Stimulated activated CD8-positive, alpha-beta memory T cell treated with anti-CD3 and anti-CD28 coated beads, Interleukin-2, amount 100 ng/mL, for 48 hours (primary cell): ENCODE measurements at regions not wholly inside any gene's neighbourhood (a gene's known extent, or its start where the extent isn't known, plus 50 kb on each side); places are given as distances from the start of the nearest gene placed in this dataset.

Experiments used
- DNase-seq, 2 donors: peaks; one replicate each; pipeline ENCODE4 v3.0.0-alpha.2; 2020; ENCODE audit warnings: low read depth in 2 of 2

- DNase-seq = no peak
These were observed 63.8 kb upstream of the IL1R1 start for GRCh38 chr2:102078773-102079172.

- DNase-seq = no peak
These were observed 61.9 kb upstream of the IL1R1 start for GRCh38 chr2:102080451-102081242.

GRCh38 chr2:102081243-102081522 is 61.4 kb upstream of the IL1R1 start:
- DNase-seq = no peak

GRCh38 chr2:102081606-102082005 is 60.9 kb upstream of the IL1R1 start:
- DNase-seq = no peak

GRCh38 chr2:102082571-102083392 is 59.8 kb upstream of the IL1R1 start:
- DNase-seq = peak in 1 of 2 donors; percentile 32

- no peak for DNase-seq
These were observed 59.2 kb upstream of the IL1R1 start for GRCh38 chr2:102083393-102083703.

GRCh38 chr2:102084651-102085050 is 57.9 kb upstream of the IL1R1 start:
- DNase-seq = no peak

- no peak for DNase-seq
These were observed 57.3 kb upstream of the IL1R1 start for GRCh38 chr2:102085238-102085637.

GRCh38 chr2:102086150-102086872 is 56.2 kb upstream of the IL1R1 start:
- DNase-seq = no peak

GRCh38 chr2:102091121-102091520 is 51.4 kb upstream of the IL1R1 start:
- DNase-seq = no peak

- no peak for DNase-seq
These were observed 50.6 kb upstream of the IL1R1 start for GRCh38 chr2:102091908-102092307.

GRCh38 chr2:102092535-102092934 is 50.0 kb upstream of the IL1R1 start:
- no peak for DNase-seq
